ENCODE measurements at regions not wholly inside any gene's neighbourhood (a gene's known extent, or its start where the extent isn't known, plus 50 kb on each side); places are given as distances from the start of the nearest gene placed in this dataset.

- TF ChIP-seq POLR2A (IDR thresholded peaks at IDR 0.05) (no peak), CTCF (IDR thresholded peaks at IDR 0.05) (no peak)
These were observed 184.5 kb upstream of the ISX start for GRCh38 chr22:34881453-34881852.

All from thyroid gland (tissue), 4 donors.